GM18517 (cell line): ENCODE measurements at regions not wholly inside any gene's neighbourhood (a gene's known extent, or its start where the extent isn't known, plus 50 kb on each side); places are given as distances from the start of the nearest gene placed in this dataset.

Experiments
- ATAC-seq: cut with Tn5 transposase; IDR thresholded peaks from one replicate; pipeline ENCODE4 v1.9.1; 2021; ENCODE audit warnings: mild to moderate bottlenecking, moderate library complexity; ENCODE audit not compliant: unreplicated experiment

- ATAC-seq = no peak
These were observed 438.3 kb downstream of the CD109 start for GRCh38 chr6:74134327-74134726.

- no peak for ATAC-seq
These were observed 437.1 kb downstream of the CD109 start for GRCh38 chr6:74133073-74133472.

DNA sequence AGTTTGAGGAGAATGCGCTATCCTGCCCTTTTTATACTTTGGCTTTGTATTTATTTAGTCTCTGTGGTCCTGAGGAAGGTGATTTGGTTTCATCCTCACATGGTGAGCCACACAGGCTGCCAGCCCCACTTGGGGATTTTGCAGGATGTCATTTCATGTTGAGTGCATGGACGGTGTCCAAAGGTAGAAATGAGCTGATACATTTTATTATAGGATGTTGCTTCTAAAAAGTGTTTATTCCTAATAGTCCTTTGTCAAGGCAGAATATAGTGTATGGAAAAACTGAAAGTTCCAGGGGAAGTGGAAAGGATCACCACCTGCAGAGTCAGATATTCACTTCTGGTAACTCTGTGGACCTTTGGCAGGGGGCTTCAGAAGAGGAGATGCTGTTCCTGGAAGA lies 434.6 kb downstream of the CD109 start:
- ATAC-seq = no peak

DNA sequence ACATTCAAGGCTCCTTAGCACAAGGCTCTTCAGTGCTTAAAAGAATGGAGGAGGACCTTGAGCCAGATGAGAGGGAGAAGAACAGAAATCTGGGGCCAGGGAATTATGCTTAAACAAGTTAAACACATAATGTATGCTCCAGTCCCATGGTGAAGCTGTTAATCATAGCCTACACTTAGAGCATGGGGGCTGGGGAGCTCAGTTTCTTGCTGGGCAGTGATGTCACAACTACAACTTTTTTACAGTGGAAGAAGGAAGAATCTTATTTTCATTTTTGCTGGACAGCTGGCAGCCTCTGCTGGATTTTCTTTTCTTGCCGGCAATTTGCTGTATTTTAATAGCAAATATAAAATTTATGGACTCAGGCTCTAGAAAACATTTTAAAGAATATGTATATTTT lies 432.5 kb downstream of the CD109 start:
- ATAC-seq = no peak

DNA sequence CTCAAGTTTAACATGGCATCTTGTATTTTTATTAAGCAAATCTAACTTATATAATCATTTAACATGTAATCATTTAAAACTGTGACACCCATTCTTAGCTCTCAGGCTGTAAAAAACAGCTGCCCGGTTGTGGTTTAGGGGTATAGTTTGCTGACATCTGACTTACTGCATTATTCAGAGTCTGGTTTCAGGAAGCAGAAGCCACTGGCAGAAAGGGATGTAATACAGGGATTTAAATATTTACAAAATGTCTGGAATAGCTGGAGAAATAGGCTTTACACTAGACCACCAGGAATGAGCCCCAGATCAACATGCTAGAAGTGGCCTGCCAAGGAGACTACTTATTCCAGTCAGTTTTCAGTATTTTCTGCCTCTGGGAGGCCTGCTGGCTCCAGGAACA lies 421.1 kb downstream of the CD109 start:
- ATAC-seq = no peak

DNA sequence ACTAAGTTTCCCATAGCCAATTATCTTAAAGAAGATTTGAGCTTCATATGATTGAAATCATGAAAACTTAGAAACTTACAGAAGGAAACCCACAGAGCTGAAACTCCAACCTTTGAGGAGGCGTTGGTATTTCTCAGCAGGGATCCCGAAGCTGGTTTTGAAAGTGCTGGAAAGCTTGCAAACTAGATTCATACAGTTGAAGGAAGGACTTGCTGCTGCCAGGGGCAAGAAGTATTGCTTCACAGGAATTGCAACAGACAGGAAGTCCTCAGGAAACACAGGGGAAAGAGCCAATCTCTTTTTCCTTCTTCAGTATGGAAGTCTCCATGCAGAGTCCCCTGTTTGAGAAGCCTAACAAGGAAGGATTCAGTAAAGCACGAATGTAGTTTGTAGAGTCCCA lies 419.7 kb downstream of the CD109 start:
- no peak for ATAC-seq

- ATAC-seq = no peak
These were observed 418.4 kb downstream of the CD109 start for GRCh38 chr6:74114428-74114827.

DNA sequence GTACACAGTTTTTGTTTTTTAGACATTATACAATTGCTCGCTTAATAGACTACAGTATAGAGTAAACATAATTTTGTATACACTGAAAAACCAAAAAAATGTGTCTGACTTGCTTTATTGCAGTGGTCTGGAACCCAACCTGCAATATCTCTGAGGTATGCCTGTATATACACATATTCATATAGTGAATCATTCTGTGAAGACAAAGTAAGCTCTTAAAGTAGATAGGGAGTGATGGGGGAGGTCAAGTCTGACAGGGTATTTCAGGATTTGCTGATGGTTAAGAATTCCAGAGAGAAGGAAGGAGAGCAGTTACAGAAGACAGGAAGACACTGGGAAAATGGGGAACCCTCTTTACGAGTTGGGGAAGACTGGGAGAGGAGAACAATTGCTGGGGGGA lies 417.9 kb downstream of the CD109 start:
- ATAC-seq = no peak

- ATAC-seq = no peak
These were observed 407.4 kb downstream of the CD109 start for GRCh38 chr6:74103417-74103816.

GRCh38 chr6:74100719-74101287 lies 404.8 kb downstream of the CD109 start:
- ATAC-seq = no peak

DNA sequence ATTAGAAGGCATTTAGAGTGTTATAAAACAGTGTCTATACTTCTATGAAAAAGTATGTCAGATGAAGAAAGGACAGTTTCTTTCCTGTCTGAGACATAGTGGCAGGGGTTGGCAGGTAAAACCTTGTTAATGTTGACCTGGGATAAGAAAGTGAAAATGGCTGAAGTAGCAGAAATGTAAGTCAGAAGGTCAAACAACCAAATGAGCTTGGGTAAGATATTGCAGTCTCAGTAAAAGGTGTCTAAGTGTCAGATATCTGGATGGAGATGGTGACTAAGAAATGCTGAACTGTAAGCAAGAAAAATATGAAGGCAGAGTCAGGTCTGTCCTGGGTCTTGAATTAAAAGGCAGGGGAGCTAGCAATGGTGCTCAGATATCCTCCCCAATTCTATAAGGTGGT lies 400.3 kb downstream of the CD109 start:
- ATAC-seq = no peak

GRCh38 chr6:74093361-74093760 lies 397.4 kb downstream of the CD109 start:
- ATAC-seq = no peak

DNA sequence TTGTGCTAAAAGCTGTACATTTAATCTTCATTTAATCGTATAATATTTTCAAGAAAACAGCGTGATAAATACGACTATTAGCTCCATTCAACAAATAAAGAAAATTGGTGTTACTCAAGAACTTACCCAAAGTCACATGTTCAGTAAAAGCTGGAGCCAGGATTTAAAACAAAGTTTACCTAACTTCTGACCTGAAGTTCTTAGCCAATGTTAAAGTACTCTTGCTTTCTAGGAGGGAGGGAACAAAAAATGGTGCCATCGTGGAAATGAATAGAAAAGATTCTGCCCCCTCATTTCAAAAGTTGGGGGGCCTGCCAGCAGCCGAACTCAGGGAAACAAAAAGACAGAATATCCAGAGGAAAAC lies 395.8 kb downstream of the CD109 start:
- no peak for ATAC-seq

GRCh38 chr6:74091136-74091793 lies 395.3 kb downstream of the CD109 start:
- peak; percentile 77 for ATAC-seq

DNA sequence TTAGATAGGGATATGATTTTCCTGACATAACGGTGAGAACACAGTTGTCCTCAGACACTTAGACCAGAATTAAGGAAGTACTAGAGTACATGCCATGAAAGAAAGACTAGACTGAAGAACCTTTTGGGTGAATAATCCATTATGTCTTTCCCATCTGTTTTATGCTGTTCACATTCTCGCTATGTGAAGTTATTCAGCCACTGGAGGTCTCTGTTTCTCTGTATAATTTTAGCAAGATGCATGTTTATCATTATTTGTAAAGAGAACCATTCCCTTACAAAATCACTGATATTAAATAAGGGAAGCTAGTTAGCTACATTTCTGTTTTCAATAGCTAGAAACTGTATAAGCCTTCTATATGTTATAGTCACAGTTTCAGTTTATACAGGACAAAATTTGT lies 391.9 kb downstream of the CD109 start:
- no peak for ATAC-seq

GRCh38 chr6:74075896-74076295 lies 379.9 kb downstream of the CD109 start:
- no peak for ATAC-seq

DNA sequence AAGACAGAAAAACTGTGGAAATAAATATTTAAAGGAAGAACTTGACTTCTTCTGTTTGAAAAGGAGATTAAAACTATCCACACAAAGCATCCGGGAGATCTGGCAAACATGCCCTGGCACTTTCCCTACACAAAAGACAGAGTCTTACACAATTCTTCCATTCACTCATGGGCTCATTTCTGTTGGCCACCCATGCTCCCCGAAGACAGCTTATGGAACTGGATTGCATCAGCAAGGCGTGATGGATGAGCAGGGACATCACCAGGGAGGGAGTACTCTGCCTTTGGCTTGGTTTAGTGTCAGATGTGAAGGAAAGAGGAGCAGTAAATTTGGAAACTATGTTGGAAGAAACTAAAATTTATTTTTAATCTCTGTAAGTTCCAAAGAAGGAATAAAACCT lies 379.3 kb downstream of the CD109 start:
- ATAC-seq = no peak

GRCh38 chr6:74074645-74075044 lies 378.6 kb downstream of the CD109 start:
- ATAC-seq = no peak

DNA sequence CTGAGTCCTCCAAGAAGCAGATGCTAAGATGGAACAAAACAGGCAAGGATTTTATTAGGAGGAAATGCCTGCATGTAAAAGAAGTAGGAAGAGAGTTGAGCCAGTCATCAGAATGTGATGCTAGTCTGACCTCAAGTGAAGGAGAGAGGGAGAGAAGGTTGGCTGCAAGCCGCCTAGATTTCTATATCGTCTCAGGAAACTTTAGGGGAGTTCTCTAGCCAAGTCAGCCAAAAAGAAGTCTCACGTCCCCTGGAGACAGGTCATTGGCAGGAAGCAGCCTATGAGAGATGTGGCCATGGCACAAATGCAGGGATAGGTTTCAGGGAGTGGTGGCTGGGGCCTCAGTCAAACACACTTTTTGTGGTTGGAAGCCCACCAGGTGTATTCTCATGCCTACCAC lies 378.0 kb downstream of the CD109 start:
- no peak for ATAC-seq

- no peak for ATAC-seq
These were observed 377.4 kb downstream of the CD109 start for GRCh38 chr6:74073429-74073828.

GRCh38 chr6:74071214-74071613 lies 375.2 kb downstream of the CD109 start:
- ATAC-seq = no peak

DNA sequence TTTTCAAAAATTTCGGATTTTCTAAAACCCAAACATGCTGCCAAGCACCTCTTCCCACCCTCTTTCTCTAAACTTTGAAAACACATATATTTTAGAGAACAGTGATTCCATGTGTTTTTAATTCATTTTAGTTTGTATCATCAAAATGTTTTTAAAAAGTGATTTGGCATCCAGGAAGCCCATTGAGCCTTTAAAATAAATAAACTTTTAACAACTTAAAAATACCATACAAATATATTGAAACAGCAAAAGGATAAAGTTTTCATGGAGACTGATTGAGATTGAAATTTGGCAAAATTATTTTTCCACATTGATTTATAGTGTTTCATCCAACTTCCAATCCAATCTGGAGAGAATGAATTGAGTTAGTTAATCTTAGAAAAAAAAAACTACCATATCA lies 374.7 kb downstream of the CD109 start:
- ATAC-seq = no peak

DNA sequence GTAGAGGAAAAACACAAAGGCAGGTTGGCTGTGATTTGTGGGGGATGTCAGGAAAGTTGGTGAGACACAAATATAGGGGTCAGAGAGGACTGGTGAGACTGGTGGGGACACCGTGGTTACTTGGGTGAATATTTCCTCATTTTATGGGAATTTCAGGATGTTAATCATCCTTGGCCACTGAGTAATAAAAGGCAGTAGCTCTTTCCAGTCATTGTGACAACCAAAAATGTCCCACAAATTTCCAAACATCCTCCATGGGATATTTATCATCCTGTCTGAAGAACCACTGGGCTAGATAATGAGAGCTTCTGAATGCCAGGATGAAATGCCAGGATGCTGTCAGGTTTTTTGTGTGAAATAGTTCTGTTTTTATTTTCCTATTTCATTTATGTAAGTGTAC lies 374.1 kb downstream of the CD109 start:
- no peak for ATAC-seq
